Peyer's patch (tissue), 4 donors: ENCODE measurements at regions not wholly inside any gene's neighbourhood (a gene's known extent, or its start where the extent isn't known, plus 50 kb on each side); places are given as distances from the start of the nearest gene placed in this dataset.

ENCODE experiments used
- DNase-seq, 3 donors: peaks; one replicate each; pipeline ENCODE4 v3.0.0-alpha.2; 2017 to 2019
- H3K27ac ChIP-seq, 4 donors: fragments of 200-600 bp; sonication (generic); one replicate each; pipeline ENCODE4 v1.5.1; 2016 to 2019
- H3K27me3 ChIP-seq, 2 donors: fragments of 200-600 bp; sonication (generic); one replicate each; pipeline ENCODE4 v1.5.1; 2019
- H3K36me3 ChIP-seq, 3 donors: fragments of 200-600 bp; sonication (generic); one replicate each; pipeline ENCODE4 v1.5.1; 2016 to 2019
- H3K4me1 ChIP-seq, 4 donors: fragments of 200-600 bp; sonication (generic); one replicate each; pipeline ENCODE4 v1.5.1; 2016 to 2019
- H3K4me3 ChIP-seq, 4 donors: fragments of 200-600 bp; sonication (generic); 1 replicate in 3 of 4; 2 replicates in 1 of 4; pipeline ENCODE4 v1.5.1; 2016 to 2019; ENCODE audit warnings: mild to moderate bottlenecking in 1 of 4
- H3K9me3 ChIP-seq, 4 donors: fragments of 200-600 bp; sonication (generic); one replicate each; pipeline ENCODE4 v1.5.1; 2016 to 2019; ENCODE audit warnings: mild to moderate bottlenecking in 1 of 4
- CTCF ChIP-seq, 6 experiments: fragments of 450-650 bp in 4 of 6; fragments of 200-600 bp in 2 of 6; sonication (generic) in 1 of 6; IDR thresholded peaks; one replicate each; pipeline ENCODE4 v1.5.1; 2017 to 2019; ENCODE audit warnings: antibody characterized with exemption in 6 of 6, mild to moderate bottlenecking in 3 of 6, moderate library complexity in 1 of 6
- POLR2A ChIP-seq, 2 donors: fragments of 450-650 bp; IDR thresholded peaks; one replicate each; pipeline ENCODE4 v1.5.1; 2017; ENCODE audit warnings: antibody characterized with exemption in 2 of 2, mild to moderate bottlenecking in 2 of 2, moderate library complexity in 2 of 2

GRCh38 chr10:112026438-112026837 is 157.1 kb downstream of the GPAM start:
- no peak for TF ChIP-seq CTCF (IDR thresholded peaks at IDR 0.05)
- no peak for TF ChIP-seq POLR2A (IDR thresholded peaks at IDR 0.05)
- Histone ChIP-seq H3K4me3 (no peak overlapping the region), H3K27ac (no peak overlapping the region), H3K27me3 (no peaks in the 10 kb centered on the region), H3K4me1 (no peaks in the 10 kb centered on the region), H3K36me3 (no peaks in the 10 kb centered on the region), H3K9me3 (peaks cover 0 to 7% (median 0%) of the 10 kb centered on the region in 4 donors)
- no peak for DNase-seq

GRCh38 chr10:112027731-112028280 is 155.8 kb downstream of the GPAM start:
- Histone ChIP-seq H3K4me3 (no peak overlapping the region), H3K4me1 (no peaks in the 10 kb centered on the region), H3K27me3 (no peaks in the 10 kb centered on the region), H3K9me3 (peaks cover 0 to 8% (median 0%) of the 10 kb centered on the region in 4 donors), H3K36me3 (no peaks in the 10 kb centered on the region), H3K27ac (no peak overlapping the region)
- DNase-seq: no peak
- TF ChIP-seq POLR2A (IDR thresholded peaks at IDR 0.05) (no peak), CTCF (IDR thresholded peaks at IDR 0.05) (no peak)

- no peaks in the 10 kb centered on the region for H3K4me1 ChIP-seq
- DNase-seq: no peak
- no peaks in the 10 kb centered on the region for H3K27me3 ChIP-seq
- H3K36me3 ChIP-seq: no peaks in the 10 kb centered on the region
- no peak overlapping the region for H3K4me3 ChIP-seq
- TF ChIP-seq POLR2A (IDR thresholded peaks at IDR 0.05) (no peak), CTCF (IDR thresholded peaks at IDR 0.05) (no peak)
- H3K27ac ChIP-seq: no peak overlapping the region
- peaks cover 0 to 8% (median 0%) of the 10 kb centered on the region in 4 donors for H3K9me3 ChIP-seq
Observed at GRCh38 chr10:112030431-112030830, 153.1 kb downstream of the GPAM start.

- H3K27me3 ChIP-seq: no peaks in the 10 kb centered on the region
- no peak overlapping the region for H3K4me3 ChIP-seq
- DNase-seq: no peak
- H3K4me1 ChIP-seq: no peaks in the 10 kb centered on the region
- H3K9me3 ChIP-seq: no peaks in the 10 kb centered on the region
- no peaks in the 10 kb centered on the region for H3K36me3 ChIP-seq
- no peak overlapping the region for H3K27ac ChIP-seq
- TF ChIP-seq POLR2A (IDR thresholded peaks at IDR 0.05): no peak
- TF ChIP-seq CTCF (IDR thresholded peaks at IDR 0.05): no peak
Observed at GRCh38 chr10:112039823-112040222, 143.7 kb downstream of the GPAM start.

- no peak overlapping the region for H3K27ac ChIP-seq
- no peaks in the 10 kb centered on the region for H3K36me3 ChIP-seq
- DNase-seq: no peak
- no peak for TF ChIP-seq CTCF (IDR thresholded peaks at IDR 0.05)
- TF ChIP-seq POLR2A (IDR thresholded peaks at IDR 0.05): no peak
- H3K27me3 ChIP-seq: no peaks in the 10 kb centered on the region
- no peaks in the 10 kb centered on the region for H3K4me1 ChIP-seq
- no peaks in the 10 kb centered on the region for H3K9me3 ChIP-seq
- H3K4me3 ChIP-seq: no peak overlapping the region
Observed at GRCh38 chr10:112040696-112041095, 142.9 kb downstream of the GPAM start.

- H3K27ac ChIP-seq: no peak overlapping the region
- TF ChIP-seq CTCF (IDR thresholded peaks at IDR 0.05): no peak
- no peak for TF ChIP-seq POLR2A (IDR thresholded peaks at IDR 0.05)
- H3K4me1 ChIP-seq: no peaks in the 10 kb centered on the region
Observed at GRCh38 chr10:112045938-112046337, 137.6 kb downstream of the GPAM start.

More at GRCh38 chr10:112045938-112046337, 137.6 kb downstream of the GPAM start:
- H3K27me3 ChIP-seq: no peaks in the 10 kb centered on the region
- H3K9me3 ChIP-seq: no peaks in the 10 kb centered on the region
- DNase-seq: no peak
- H3K4me3 ChIP-seq: no peak overlapping the region
- H3K36me3 ChIP-seq: no peaks in the 10 kb centered on the region
